SU-DHL-6 (cell line): ENCODE measurements at regions not wholly inside any gene's neighbourhood (a gene's known extent, or its start where the extent isn't known, plus 50 kb on each side); places are given as distances from the start of the nearest gene placed in this dataset.
"Not testable (repeated sequence)": the region's sequence is repeated elsewhere in the genome, so short reads cannot be mapped to it uniquely, and the experiment has no call there.

Source experiments
- H2AFZ ChIP-seq: fragments of 200-600 bp; sonication (generic); 2 replicates; pipeline ENCODE4 v1.6.1; 2014; ENCODE audit warnings: low read depth, mild to moderate bottlenecking, moderate library complexity, mixed read lengths, antibody characterized with exemption, low read length; ENCODE audit not compliant: severe bottlenecking
- H3F3A ChIP-seq: fragments of 200-600 bp; shearing (Covaris generic); 2 replicates; pipeline ENCODE4 v1.6.0; 2016; ENCODE audit warnings: antibody characterized with exemption, mild to moderate bottlenecking; ENCODE audit not compliant: insufficient read depth
- H3K27ac ChIP-seq: fragments of 200-600 bp; sonication (generic); 2 replicates; pipeline ENCODE4 v1.5.1; 2016; ENCODE audit warnings: low read depth, mild to moderate bottlenecking, low read length, moderate library complexity, mixed read lengths
- H3K27me3 ChIP-seq: fragments of 200-600 bp; sonication (generic), shearing (Covaris generic); 2 replicates; pipeline ENCODE4 v1.6.0; 2014; ENCODE audit warnings: mild to moderate bottlenecking, low read length
- H3K36me3 ChIP-seq: fragments of 200-600 bp; sonication (generic); 2 replicates; pipeline ENCODE4 v1.6.1; 2014; ENCODE audit warnings: mild to moderate bottlenecking, low read length, mixed read lengths
- H3K4me2 ChIP-seq: fragments of 300-600, 200-600 bp; shearing (Covaris generic), sonication (generic); 2 replicates; pipeline ENCODE4 v1.6.0; 2014; ENCODE audit warnings: low read length, low read depth, mild to moderate bottlenecking; ENCODE audit not compliant: poor library complexity, severe bottlenecking
- H3K4me3 ChIP-seq: fragments of 200-600 bp; sonication (generic); 2 replicates; pipeline ENCODE4 v1.5.1; 2014; ENCODE audit warnings: antibody characterized with exemption, low read length, mild to moderate bottlenecking, mixed read lengths; ENCODE audit not compliant: insufficient read depth, poor library complexity, severe bottlenecking
- H3K79me2 ChIP-seq: fragments of 200-600 bp; sonication (generic); 2 replicates; pipeline ENCODE4 v1.6.1; 2014; ENCODE audit warnings: mild to moderate bottlenecking, low read length, moderate library complexity; ENCODE audit not compliant: insufficient read depth
- H3K9ac ChIP-seq: fragments of 200-600 bp; sonication (generic); 2 replicates; pipeline ENCODE4 v1.7.0; 2014; ENCODE audit warnings: mild to moderate bottlenecking, low read length
- H3K9me2 ChIP-seq: fragments of 200-600 bp; sonication (generic); replicated peaks from 2 replicates; pipeline ENCODE4 v1.6.1; 2014; ENCODE audit warnings: low read length; ENCODE audit not compliant: insufficient read depth
- H3K9me3 ChIP-seq: fragments of 200-600 bp; sonication (generic); 2 replicates; pipeline ENCODE4 v1.6.1; 2014; ENCODE audit warnings: low read length, mixed read lengths; ENCODE audit not compliant: insufficient read depth
- H4K20me1 ChIP-seq: fragments of 200-600 bp; sonication (generic); 2 replicates; pipeline ENCODE4 v1.6.1; 2014; ENCODE audit warnings: low read depth, mild to moderate bottlenecking, antibody characterized with exemption, low read length, moderate library complexity, mixed read lengths
- CTCF ChIP-seq: fragments of 200-600 bp; sonication (generic); IDR thresholded peaks from one replicate; pipeline ENCODE4 v1.5.1; 2017; ENCODE audit warnings: antibody characterized with exemption, mild to moderate bottlenecking, low read length, moderate library complexity; ENCODE audit not compliant: insufficient read depth, poor library complexity, severe bottlenecking
- EZH2phosphoT487 ChIP-seq: fragments of 200-600 bp; sonication (generic), shearing (Covaris generic); conservative IDR thresholded peaks from 2 replicates; pipeline ENCODE4 v1.6.1; 2018; ENCODE audit warnings: mild to moderate bottlenecking, antibody characterized with exemption, low read length, moderate library complexity, mixed read lengths

- TF ChIP-seq CTCF (no peak), EZH2phosphoT487 (no peak)
- H3K27ac ChIP-seq, result no peak overlapping the region
- H3F3A ChIP-seq, result no peaks in the 10 kb centered on the region
- H3K79me2 ChIP-seq, result no peaks in the 10 kb centered on the region
- H3K9ac ChIP-seq, result no peak overlapping the region
- H3K27me3 ChIP-seq, result no peaks in the 10 kb centered on the region
- no peak overlapping the region for H3K4me3 ChIP-seq
- no peaks in the 10 kb centered on the region for H4K20me1 ChIP-seq
- H3K36me3 ChIP-seq, result no peaks in the 10 kb centered on the region
- no peak overlapping the region for H3K4me2 ChIP-seq
- H2AFZ ChIP-seq, result no peak overlapping the region
- H3K9me2 ChIP-seq, result no peaks in the 10 kb centered on the region
- no peaks in the 10 kb centered on the region for H3K9me3 ChIP-seq
Observed at GRCh38 chr9:129445794-129446306, 175.1 kb downstream of the C9orf50 start.

- H3K9me3 ChIP-seq, H2AFZ ChIP-seq, H3K9ac ChIP-seq, H3K36me3 ChIP-seq, H3K27me3 ChIP-seq, H4K20me1 ChIP-seq, H3K9me2 ChIP-seq, H3K4me2 ChIP-seq, H3K79me2 ChIP-seq, H3F3A ChIP-seq, H3K27ac ChIP-seq, H3K4me3 ChIP-seq: not testable (repeated sequence)
Observed at GRCh38 chr9:129443515-129444164, 177.3 kb downstream of the C9orf50 start.

- Histone ChIP-seq H3K4me3 (no peak overlapping the region), H3K9me2 (no peaks in the 10 kb centered on the region), H3K27me3 (no peaks in the 10 kb centered on the region), H4K20me1 (no peaks in the 10 kb centered on the region), H3K9me3 (no peaks in the 10 kb centered on the region), H3K79me2 (no peaks in the 10 kb centered on the region), H3K36me3 (no peaks in the 10 kb centered on the region), H3F3A (no peaks in the 10 kb centered on the region), H3K4me2 (no peak overlapping the region), H2AFZ (no peak overlapping the region), H3K9ac (no peak overlapping the region), H3K27ac (no peak overlapping the region)
- TF ChIP-seq CTCF, result no peak
- no peak for TF ChIP-seq EZH2phosphoT487
Observed at GRCh38 chr9:129442803-129443511, 177.9 kb downstream of the C9orf50 start.

GRCh38 chr9:129441852-129442251 is 179.0 kb downstream of the C9orf50 start:
- H3K4me2 ChIP-seq, result no peak overlapping the region
- no peaks in the 10 kb centered on the region for H3K9me3 ChIP-seq
- H3K36me3 ChIP-seq, result no peaks in the 10 kb centered on the region
- H3K4me3 ChIP-seq, result no peak overlapping the region
- TF ChIP-seq CTCF (no peak), EZH2phosphoT487 (no peak)
- no peaks in the 10 kb centered on the region for H3K27me3 ChIP-seq
- H4K20me1 ChIP-seq, result no peaks in the 10 kb centered on the region
- H3K27ac ChIP-seq, result no peak overlapping the region
- H3K9me2 ChIP-seq, result no peaks in the 10 kb centered on the region
- no peaks in the 10 kb centered on the region for H3F3A ChIP-seq
- H3K79me2 ChIP-seq, result no peaks in the 10 kb centered on the region
- no peak overlapping the region for H3K9ac ChIP-seq
- H2AFZ ChIP-seq, result no peak overlapping the region
